ENCODE measurements at regions not wholly inside any gene's neighbourhood (a gene's known extent, or its start where the extent isn't known, plus 50 kb on each side); places are given as distances from the start of the nearest gene placed in this dataset.

DNA sequence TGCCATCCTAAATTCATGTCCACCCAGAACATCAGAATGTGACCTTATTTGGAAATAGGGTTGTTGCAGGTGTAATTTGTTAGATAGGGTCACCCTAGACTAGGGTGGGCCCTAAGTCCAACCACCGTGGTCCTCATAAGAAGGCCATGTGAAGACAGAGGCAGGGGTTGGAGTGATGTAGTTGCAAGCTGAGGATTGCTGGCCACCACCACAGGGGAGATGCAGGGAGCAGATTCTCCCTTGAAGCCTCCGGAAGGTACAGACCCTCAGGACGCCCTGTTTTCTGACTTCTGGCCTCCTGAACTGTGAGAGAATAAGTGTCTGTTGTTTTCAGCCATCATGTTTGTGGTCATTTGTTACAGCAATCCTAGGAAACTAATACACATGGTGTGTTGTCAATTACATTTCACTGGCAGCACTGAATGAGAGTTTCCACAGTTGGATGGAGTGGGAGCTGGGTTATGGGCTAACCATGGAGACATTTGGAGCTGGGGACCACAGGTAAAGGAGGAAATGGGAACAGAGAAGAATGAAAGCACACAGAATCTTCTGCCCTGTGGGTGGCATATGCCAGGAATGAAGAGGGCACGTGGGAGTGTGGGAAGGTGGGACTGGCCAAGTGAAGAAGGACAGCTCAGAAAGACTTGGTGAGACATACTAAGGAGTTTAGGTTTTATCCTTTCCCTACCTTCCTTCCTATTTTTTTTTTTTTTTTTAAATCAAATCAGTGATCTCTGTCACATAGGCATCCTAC lies 266.0 kb downstream of the MYCN start:
- CTCF ChIA-PET: no interaction called here
- POLR2A ChIA-PET: no interaction called here
- TF ChIP-seq, protein P1, sequence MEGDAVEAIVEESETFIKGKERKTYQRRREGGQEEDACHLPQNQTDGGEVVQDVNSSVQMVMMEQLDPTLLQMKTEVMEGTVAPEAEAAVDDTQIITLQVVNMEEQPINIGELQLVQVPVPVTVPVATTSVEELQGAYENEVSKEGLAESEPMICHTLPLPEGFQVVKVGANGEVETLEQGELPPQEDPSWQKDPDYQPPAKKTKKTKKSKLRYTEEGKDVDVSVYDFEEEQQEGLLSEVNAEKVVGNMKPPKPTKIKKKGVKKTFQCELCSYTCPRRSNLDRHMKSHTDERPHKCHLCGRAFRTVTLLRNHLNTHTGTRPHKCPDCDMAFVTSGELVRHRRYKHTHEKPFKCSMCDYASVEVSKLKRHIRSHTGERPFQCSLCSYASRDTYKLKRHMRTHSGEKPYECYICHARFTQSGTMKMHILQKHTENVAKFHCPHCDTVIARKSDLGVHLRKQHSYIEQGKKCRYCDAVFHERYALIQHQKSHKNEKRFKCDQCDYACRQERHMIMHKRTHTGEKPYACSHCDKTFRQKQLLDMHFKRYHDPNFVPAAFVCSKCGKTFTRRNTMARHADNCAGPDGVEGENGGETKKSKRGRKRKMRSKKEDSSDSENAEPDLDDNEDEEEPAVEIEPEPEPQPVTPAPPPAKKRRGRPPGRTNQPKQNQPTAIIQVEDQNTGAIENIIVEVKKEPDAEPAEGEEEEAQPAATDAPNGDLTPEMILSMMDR (IDR thresholded peaks at IDR 0.05; ENCODE audit: control extremely low read depth, extremely low read depth, low read depth, missing control alignments): no peak
- DNase-seq (ENCODE audit: extremely low spot score): no peak

DNA sequence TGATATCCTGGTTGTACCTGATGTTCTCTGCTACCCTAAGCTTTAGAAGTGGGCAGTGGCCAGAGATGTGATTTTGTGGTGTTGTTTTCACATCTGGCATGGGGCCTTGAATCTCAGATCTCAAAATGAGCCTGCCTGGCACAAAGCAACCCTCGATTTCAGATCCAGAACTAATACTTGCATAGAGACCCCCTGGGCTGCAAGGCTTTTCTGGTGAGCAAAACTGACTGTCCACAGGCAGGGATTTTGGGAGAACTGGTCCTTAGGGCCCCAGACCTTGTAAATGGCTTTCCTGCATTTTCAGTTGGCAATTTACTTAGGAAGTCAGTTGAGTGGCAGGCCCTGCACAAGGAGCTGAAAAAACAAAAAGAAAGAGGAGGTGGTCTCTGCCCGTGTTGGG lies 265.3 kb downstream of the MYCN start:
- ChIA-PET POLR2A (no interaction called here), CTCF (no interaction called here)
- TF ChIP-seq, protein P1 (IDR thresholded peaks at IDR 0.05; ENCODE audit: control extremely low read depth, extremely low read depth, low read depth, missing control alignments): no peak
- no peak for DNase-seq (ENCODE audit: extremely low spot score)

DNA sequence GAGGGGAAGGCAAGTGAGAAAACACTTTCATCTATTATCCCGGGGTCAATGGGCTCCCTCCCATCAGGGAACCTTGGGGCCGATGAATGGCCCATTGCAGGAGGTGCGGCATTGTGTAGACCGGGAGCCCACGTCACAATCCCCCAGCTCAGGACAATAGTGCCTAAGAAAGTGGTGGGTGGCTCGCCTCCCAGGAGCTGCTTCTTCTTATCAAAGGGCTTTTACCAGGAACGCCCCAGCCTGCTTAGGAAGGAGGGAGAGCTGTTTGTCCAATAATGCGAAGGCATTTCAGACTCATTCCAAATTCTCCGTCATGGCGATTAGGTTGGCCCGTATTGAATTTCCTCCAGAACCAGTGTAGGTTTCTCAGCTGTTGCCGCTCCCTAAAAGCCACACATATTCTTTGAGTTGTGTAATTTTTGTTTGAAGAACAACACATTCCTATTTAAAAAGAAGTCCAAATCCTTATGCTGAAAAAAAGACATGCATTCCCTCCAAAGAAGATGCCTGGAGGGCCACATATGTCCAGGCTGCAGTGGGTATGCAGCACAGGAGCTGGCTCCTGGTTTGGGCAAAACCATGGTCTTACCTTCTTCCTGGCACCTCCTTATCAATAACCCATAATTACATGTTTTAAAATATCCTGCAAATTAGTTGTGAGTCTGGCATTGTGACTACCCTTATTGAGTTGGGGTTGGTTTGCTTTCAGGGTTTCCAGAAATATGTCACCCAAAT lies 264.7 kb downstream of the MYCN start:
- TF ChIP-seq, protein P1 (IDR thresholded peaks at IDR 0.05; ENCODE audit: control extremely low read depth, extremely low read depth, low read depth, missing control alignments): no peak
- DNase-seq (ENCODE audit: extremely low spot score): no peak
- ChIA-PET POLR2A (no interaction called here), CTCF (no interaction called here)

DNA sequence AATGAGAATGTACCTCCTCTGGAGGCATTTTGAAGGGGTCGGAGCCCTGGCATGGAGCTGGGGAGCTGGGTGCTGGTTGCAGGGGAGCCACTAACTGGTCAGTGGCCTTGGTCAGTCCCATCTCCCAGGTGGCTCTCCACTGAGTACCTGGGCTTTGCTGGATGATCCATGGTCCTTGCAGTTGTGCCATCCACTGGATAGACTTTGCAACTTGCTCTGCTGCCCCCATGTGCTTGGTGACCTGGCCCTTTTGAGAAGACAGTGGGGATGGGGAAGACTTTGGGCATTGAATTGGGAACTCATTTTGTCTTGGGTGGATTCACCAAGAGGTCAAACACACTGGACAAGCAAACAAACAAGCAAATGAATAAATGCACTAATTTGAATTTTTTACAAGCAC lies 263.9 kb downstream of the MYCN start:
- no peak for DNase-seq (ENCODE audit: extremely low spot score)
- TF ChIP-seq, protein P1 (IDR thresholded peaks at IDR 0.05; ENCODE audit: control extremely low read depth, extremely low read depth, low read depth, missing control alignments): no peak
- ChIA-PET POLR2A (no interaction called here), CTCF (no interaction called here)

DNA sequence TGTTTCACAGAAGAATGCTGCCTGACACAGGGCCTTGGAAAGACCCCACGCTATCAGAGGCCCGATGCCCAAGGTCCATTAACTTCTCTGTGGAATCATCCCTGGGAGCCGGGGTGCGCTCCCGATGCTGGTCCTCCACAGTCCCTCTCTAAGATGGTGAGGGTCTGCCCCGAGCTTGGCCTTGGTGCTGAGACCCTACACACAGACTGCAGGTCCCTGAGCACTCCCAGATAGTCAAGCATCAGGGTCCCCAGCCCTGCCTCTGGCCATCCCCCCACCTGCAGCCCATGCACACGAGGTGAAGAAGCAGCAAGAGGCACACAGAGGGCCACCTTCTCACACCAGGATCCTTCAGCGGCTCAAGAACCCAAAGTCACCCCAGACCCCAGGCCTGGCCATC lies 263.3 kb downstream of the MYCN start:
- DNase-seq (ENCODE audit: extremely low spot score): no peak
- TF ChIP-seq, protein P1 (IDR thresholded peaks at IDR 0.05; ENCODE audit: control extremely low read depth, extremely low read depth, low read depth, missing control alignments): no peak
- CTCF ChIA-PET: no interaction called here
- POLR2A ChIA-PET: no interaction called here

DNA sequence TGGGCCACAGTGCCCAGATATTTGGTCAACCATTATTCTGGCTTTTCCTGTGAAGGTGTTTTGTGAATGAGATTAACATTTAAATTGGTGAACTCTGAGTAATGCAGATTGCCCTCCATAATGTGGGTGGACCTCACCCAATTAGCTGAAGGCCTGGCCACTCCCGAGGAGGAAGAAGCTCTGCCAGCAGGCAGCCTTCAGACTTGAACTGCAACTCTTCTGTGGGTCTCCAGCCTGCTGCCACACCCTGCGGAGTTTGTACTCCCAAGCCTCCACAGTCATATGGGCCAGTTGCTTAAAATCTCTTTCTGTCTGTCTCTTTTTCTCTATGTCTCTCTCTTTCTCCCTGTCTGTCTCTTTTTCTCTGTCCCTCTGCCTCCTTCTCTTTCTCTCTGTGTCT lies 262.7 kb downstream of the MYCN start:
- no peak for DNase-seq (ENCODE audit: extremely low spot score)
- ChIA-PET POLR2A (no interaction called here), CTCF (no interaction called here)
- TF ChIP-seq, protein P1 (IDR thresholded peaks at IDR 0.05; ENCODE audit: control extremely low read depth, extremely low read depth, low read depth, missing control alignments): no peak

All from GM10248 (cell line).